Keratinocyte (primary cell): ENCODE measurements at regions not wholly inside any gene's neighbourhood (a gene's known extent, or its start where the extent isn't known, plus 50 kb on each side); places are given as distances from the start of the nearest gene placed in this dataset.

Source experiments
- DNase-seq: peaks from one replicate; pipeline ENCODE4 v3.0.0-alpha.2; 2011; ENCODE audit warnings: low read depth, missing footprints, low spot score
- FAIRE-seq: peaks from 2 replicates; lab custom pipeline; 2011; peaks lifted over from hg19 to GRCh38; lab: Jason Lieb, UNC
- H2AFZ ChIP-seq: 2 replicates; pipeline ENCODE4 v1.6.0; 2012; ENCODE audit warnings: low read length, control low read depth, inconsistent platforms; ENCODE audit not compliant: control insufficient read depth
- H3K27ac ChIP-seq: 2 replicates; pipeline ENCODE4 v1.5.1; 2011; ENCODE audit warnings: low read length; ENCODE audit not compliant: control insufficient read depth, insufficient read depth
- H3K27me3 ChIP-seq: 3 replicates; pipeline ENCODE4 v1.6.0; 2011; ENCODE audit warnings: low read length; ENCODE audit not compliant: control insufficient read depth, insufficient read depth; ENCODE audit errors: extremely low read depth
- H3K36me3 ChIP-seq, 2 experiments: 2 replicates in 1 of 2; 3 replicates in 1 of 2; pipeline ENCODE4 v1.5.1; 2011; ENCODE audit warnings: low read length in 2 of 2, mild to moderate bottlenecking in 1 of 2; ENCODE audit not compliant: control insufficient read depth in 2 of 2, insufficient read depth in 2 of 2; ENCODE audit errors: extremely low read depth in 1 of 2
- H3K4me1 ChIP-seq: 3 replicates; pipeline ENCODE4 v1.5.1; 2011; ENCODE audit warnings: low read length; ENCODE audit not compliant: control insufficient read depth, insufficient read depth; ENCODE audit errors: extremely low read depth
- H3K4me2 ChIP-seq: 3 replicates; pipeline ENCODE4 v1.6.0; 2011; ENCODE audit warnings: low read depth, low read length; ENCODE audit not compliant: control insufficient read depth, insufficient read depth; ENCODE audit errors: extremely low read depth
- H3K4me3 ChIP-seq, 3 experiments: fragments of 200-600 bp in 1 of 3; sonication (generic) in 1 of 3; 2 replicates in 2 of 3; 3 replicates in 1 of 3; pipeline ENCODE4 v1.5.1; 2011 to 2016; ENCODE audit warnings: low read length in 3 of 3, mild to moderate bottlenecking in 3 of 3, control low read depth in 2 of 3, inconsistent platforms in 1 of 3, low read depth in 1 of 3, mixed read lengths in 1 of 3, mixed run types in 1 of 3, moderate library complexity in 1 of 3; ENCODE audit not compliant: control insufficient read depth in 2 of 3, insufficient read depth in 2 of 3; ENCODE audit errors: extremely low read depth in 1 of 3
- H3K79me2 ChIP-seq: 2 replicates; pipeline ENCODE4 v1.6.0; 2012; ENCODE audit warnings: low read length; ENCODE audit not compliant: control insufficient read depth, insufficient read depth
- H3K9ac ChIP-seq: 3 replicates; pipeline ENCODE4 v1.6.0; 2011; ENCODE audit warnings: low read length; ENCODE audit not compliant: control insufficient read depth, insufficient read depth; ENCODE audit errors: extremely low read depth
- H3K9me1 ChIP-seq: 3 replicates; pipeline ENCODE4 v1.6.0; 2011; ENCODE audit warnings: low read length; ENCODE audit not compliant: control insufficient read depth, insufficient read depth; ENCODE audit errors: extremely low read depth
- H3K9me3 ChIP-seq: 2 replicates; pipeline ENCODE4 v1.5.1; 2012; ENCODE audit warnings: low read depth, low read length; ENCODE audit not compliant: control insufficient read depth
- H4K20me1 ChIP-seq: 3 replicates; pipeline ENCODE4 v1.6.0; 2011; ENCODE audit warnings: low read length; ENCODE audit not compliant: control insufficient read depth, insufficient read depth; ENCODE audit errors: extremely low read depth
- EZH2 ChIP-seq: IDR thresholded peaks from one replicate; pipeline ENCODE4 v1.6.1; 2012; ENCODE audit warnings: inconsistent platforms, mild to moderate bottlenecking, low read length, moderate library complexity
- dilution Hi-C: fragments of 300-500 bp; cut with MboI; formaldehyde crosslinking; loops from one replicate; pipeline ENCODE4 v1.7.0; 2020; ENCODE audit warnings: low sequenced_read_pairs; ENCODE audit not compliant: extremely low pct_ligation_motif_present
- TF ChIP-seq, protein P1 (sequence below), 3 experiments: IDR thresholded peaks in 1 of 3; conservative IDR thresholded peaks in 1 of 3; optimal IDR thresholded peaks in 1 of 3; 2 replicates in 2 of 3; 3 replicates in 1 of 3; pipeline versions ENCODE3 to v1.5.1; 2011; ENCODE audit warnings: low read length in 3 of 3, mild to moderate bottlenecking in 3 of 3, moderate library complexity in 2 of 3, control low read depth in 1 of 3, inconsistent platforms in 1 of 3; ENCODE audit not compliant: insufficient read depth in 2 of 3; ENCODE audit errors: extremely low read depth in 1 of 3

DNA sequence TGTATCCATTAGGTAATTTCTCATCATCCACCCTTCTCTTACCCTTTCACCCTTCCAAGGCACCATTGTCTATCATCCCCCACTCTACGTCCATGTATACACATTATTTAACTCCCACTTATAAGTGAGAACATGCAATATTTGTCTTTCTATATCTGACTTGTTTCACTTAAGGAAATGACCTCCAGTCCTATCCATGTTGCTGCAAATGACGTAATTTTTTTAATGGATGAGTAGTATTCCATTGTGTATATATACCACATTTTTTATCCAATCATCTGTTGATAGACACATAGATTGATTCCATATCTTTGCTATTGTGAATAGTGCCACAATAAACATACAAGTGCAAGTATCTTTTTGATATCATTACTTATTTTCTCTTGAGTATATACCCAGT is 322.9 kb upstream of the CXADR start:
- no peaks in the 10 kb centered on the region for H3K9me1 ChIP-seq
- no peak overlapping the region for H3K9ac ChIP-seq
- H3K4me1 ChIP-seq = no peaks in the 10 kb centered on the region
- H3K79me2 ChIP-seq = no peaks in the 10 kb centered on the region
- no peak overlapping the region for H3K4me2 ChIP-seq
- no peaks in the 10 kb centered on the region for H4K20me1 ChIP-seq
- no peaks in the 10 kb centered on the region for H3K9me3 ChIP-seq
- H3K27me3 ChIP-seq = no peaks in the 10 kb centered on the region
- TF ChIP-seq, protein P1, sequence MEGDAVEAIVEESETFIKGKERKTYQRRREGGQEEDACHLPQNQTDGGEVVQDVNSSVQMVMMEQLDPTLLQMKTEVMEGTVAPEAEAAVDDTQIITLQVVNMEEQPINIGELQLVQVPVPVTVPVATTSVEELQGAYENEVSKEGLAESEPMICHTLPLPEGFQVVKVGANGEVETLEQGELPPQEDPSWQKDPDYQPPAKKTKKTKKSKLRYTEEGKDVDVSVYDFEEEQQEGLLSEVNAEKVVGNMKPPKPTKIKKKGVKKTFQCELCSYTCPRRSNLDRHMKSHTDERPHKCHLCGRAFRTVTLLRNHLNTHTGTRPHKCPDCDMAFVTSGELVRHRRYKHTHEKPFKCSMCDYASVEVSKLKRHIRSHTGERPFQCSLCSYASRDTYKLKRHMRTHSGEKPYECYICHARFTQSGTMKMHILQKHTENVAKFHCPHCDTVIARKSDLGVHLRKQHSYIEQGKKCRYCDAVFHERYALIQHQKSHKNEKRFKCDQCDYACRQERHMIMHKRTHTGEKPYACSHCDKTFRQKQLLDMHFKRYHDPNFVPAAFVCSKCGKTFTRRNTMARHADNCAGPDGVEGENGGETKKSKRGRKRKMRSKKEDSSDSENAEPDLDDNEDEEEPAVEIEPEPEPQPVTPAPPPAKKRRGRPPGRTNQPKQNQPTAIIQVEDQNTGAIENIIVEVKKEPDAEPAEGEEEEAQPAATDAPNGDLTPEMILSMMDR (optimal IDR thresholded peaks at IDR 0.05 in 1 of 3, IDR thresholded peaks at IDR 0.05 in 1 of 3, conservative IDR thresholded peaks at IDR 0.05 in 1 of 3; ENCODE audit: extremely low read depth in 1 of 3, insufficient read depth in 2 of 3, low read length in 3 of 3) = no peak
- no peak for TF ChIP-seq EZH2
- DNase-seq (no peak), FAIRE-seq (no peak)
- H2AFZ ChIP-seq = no peak overlapping the region
- dilution Hi-C loops = no loop called here
- no peak overlapping the region for H3K27ac ChIP-seq
- no peaks in the 10 kb centered on the region for H3K36me3 ChIP-seq
- H3K4me3 ChIP-seq = no peak overlapping the region

DNA sequence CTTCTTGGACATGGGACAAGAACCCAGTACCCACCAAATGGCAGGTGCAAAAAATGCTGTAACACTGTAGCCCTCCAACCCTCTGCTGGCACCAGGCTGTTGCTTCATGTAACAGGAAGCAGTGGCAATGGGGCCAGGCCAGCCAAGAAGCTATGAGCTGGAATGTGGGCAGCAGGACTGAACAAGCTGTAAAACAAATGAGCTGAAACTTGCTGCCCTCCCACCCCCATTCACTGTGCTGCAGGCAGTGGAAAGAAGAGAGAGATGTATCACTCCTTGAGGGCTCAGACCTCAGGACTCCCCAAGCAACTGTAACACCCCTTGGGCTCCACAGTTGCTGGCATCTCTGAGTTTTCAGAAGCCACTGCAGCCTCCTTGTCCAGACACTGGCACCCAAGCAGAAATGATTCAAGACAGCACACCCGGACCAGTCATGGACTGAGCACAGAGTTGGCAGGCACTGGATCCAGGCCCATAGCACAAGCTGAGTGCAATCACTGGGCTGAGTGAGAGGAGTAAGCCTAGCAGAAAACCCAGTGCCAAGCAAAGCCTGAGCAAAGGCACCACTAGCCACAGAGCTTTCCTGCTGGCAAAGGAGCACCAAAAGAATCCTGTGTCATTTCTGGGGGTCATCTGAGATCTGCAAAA is 321.4 kb upstream of the CXADR start:
- Histone ChIP-seq H4K20me1 (no peaks in the 10 kb centered on the region), H3K27ac (no peak overlapping the region), H2AFZ (no peak overlapping the region), H3K4me1 (no peaks in the 10 kb centered on the region), H3K4me3 (no peak overlapping the region), H3K9me3 (no peaks in the 10 kb centered on the region), H3K9ac (no peak overlapping the region), H3K36me3 (no peaks in the 10 kb centered on the region), H3K4me2 (no peak overlapping the region), H3K9me1 (no peaks in the 10 kb centered on the region), H3K79me2 (no peaks in the 10 kb centered on the region), H3K27me3 (no peaks in the 10 kb centered on the region)
- no peak for FAIRE-seq
- DNase-seq = no peak
- no peak for TF ChIP-seq EZH2
- TF ChIP-seq, protein P1 (optimal IDR thresholded peaks at IDR 0.05 in 1 of 3, IDR thresholded peaks at IDR 0.05 in 1 of 3, conservative IDR thresholded peaks at IDR 0.05 in 1 of 3; ENCODE audit: extremely low read depth in 1 of 3, insufficient read depth in 2 of 3, low read length in 3 of 3) = no peak
- dilution Hi-C loops = no loop called here
